ENCODE measurements at regions not wholly inside any gene's neighbourhood (a gene's known extent, or its start where the extent isn't known, plus 50 kb on each side); places are given as distances from the start of the nearest gene placed in this dataset.

DNA sequence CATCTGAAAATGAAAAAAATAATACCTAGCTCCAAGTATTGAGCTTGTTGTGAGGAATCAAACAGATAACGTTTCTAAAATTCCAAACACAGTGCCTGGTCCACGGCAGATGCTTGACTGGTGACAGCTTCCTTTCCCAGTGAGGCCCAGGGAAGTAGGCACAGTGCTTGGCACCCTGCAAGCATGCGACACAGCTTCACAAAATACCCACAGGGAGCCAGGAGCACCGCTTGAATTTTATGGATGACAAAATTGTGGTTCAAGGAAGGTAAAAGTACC lies 205.1 kb upstream of the TNP1 start:
- no peak for DNase-seq (ENCODE audit: low spot score)

- no peak for DNase-seq (ENCODE audit: low spot score)
These were observed 204.6 kb upstream of the TNP1 start for GRCh38 chr2:217064234-217065011.

DNA sequence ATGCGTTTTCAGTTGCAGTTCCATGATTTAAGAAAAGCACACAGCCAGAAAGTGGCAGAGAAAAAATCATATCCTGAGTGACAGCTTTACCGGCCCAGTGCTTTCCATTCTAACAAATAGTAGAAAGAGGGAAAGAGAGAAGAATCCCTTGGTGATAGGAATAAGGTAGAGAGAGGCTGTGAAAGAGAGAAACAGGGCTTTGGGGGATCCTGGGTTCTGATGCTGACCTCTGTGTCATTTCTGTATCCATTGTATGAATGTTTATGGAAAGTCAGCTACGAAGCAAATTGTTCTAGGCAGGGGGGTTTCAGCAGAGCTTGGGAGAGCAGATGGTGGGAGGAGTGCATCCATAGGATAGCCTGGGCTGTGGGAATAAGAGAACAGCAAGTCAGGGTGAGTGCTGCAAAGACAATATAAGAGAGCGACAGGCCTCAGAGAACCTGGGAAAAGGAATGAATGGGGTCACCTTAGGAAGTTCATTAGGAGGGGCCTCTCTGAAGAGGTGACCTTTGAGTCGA lies 203.4 kb upstream of the TNP1 start:
- no peak for DNase-seq (ENCODE audit: low spot score)

DNA sequence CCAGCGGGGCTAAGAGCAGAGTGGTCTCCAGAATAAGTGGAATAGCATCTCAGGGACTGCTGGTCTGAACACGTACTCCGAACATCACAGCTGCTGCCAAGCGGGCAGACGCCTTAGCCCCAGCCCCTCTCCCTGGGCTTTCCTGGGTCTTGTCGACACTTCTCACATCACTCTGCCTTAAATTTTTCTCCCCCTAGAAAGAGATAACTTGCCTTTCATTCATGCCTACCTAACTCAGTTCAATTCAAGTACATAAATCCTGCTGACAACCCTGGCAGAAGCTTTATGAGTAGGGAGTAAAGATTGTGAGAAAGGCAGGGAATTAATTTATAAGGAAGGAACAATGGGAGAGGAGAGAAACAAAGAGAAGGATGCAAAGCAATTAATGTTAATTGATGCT lies 202.9 kb upstream of the TNP1 start:
- no peak for DNase-seq (ENCODE audit: low spot score)

DNA sequence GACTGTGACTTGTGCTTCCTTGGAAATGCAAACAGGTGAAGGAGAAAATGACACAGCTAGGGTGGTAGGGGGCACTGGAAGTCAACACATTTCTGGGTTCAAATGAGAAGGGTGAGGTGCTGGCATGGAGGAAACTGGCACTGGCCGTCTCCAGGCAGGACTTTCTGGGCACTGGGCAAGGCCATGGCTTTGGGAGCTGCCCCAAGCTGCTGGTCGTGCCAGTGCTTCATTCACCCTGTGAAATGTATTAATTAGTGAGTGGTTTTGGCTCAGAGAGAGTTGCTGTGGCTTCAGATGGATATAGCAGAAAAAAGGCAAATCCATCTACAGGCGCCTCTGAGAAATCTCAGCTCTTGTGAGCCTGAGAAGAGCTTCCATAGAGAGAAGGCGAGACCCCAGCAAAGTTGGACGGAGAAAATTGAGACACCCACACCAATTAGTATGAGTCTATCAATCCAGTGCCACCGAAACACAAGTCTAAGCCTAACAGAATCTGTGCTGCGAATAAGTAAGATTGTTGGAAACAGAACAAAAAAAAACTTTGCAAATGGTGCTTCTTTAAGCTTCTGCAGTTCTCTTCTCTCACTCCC lies 202.1 kb upstream of the TNP1 start:
- DNase-seq (ENCODE audit: low spot score), result no peak

- DNase-seq (ENCODE audit: low spot score), result no peak
These were observed 201.2 kb upstream of the TNP1 start for GRCh38 chr2:217060951-217061547.

DNA sequence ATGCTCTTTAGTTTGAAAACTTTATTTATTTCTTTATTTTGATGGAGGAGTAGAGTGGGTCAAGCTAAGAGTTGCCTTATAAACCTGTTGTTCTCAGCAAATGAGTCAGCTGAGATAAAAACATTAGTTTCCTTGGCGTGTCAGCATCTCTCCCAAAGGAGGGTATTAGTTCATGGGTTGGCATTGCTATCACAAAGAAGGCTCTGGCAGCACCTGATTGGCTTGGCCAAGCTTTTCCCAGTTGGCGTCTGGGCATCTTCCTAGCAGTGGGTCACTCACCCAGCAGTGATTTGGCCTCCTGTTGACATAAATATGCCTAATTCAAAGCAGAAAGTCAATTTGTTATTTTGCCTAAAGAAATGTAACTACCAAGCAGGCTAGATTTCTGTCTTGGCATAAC lies 200.7 kb upstream of the TNP1 start:
- no peak for DNase-seq (ENCODE audit: low spot score)

DNA sequence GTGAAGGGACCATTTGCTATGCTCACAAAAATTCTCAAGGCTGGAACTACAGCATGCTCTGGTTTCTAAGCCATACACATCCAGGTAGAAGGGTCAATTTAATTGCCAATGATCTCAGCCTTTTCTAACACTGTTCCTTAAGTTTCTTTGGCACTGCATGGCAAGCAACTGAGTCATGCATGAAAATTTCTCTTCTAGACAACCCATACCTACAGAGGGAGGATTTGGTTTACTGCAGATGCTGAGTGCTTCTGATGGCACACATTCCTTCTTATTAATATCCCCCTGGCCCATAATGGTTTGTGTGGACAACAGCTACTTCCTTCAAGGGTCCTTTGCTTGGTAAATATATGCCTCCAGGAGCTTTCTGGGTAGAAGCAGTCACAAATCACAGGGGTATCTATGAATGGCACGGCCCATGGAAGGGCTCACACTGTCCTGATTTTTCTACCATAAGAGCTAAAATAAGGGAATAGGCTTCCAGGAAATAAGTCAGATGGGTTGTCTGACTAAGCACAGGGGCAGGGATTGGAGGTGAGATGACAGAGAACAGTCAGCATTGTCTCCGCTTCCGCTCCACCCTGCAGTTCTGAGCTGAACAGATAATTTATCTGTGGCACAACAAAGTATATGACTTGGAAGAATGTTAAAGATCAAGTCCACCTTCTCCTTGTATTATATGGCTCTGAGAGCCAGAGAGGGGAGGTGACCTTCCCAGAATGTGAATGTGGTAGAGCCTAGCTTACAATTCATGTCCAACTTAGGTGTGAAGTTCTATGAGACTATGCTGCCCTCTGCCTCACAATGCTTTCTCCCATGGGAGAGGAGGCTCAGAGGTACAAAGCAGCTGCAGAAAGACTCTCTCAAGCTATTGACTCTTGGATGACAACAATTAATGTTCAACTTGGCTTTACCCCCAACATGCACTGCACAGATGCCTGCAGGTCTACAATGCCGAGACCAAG lies 199.2 kb upstream of the TNP1 start:
- no peak for DNase-seq (ENCODE audit: low spot score)

DNA sequence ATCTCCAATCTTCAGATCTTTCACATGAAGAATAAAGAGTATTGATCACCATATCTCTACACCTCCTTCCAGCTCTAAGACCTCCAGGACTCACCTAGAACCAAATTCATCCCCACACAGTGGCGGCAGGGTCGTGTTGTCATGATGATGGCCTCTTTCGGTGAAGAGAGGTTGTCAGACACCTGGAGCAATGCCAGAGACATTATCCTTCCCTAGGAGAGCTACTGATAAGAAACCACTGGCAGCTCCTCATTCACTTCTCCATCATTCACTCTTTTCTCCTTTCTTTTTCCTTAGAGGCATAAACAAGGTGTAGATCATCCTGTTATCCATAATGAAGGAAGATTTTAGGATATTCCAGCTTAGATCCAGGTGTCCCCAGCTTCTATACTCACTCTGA lies 197.9 kb upstream of the TNP1 start:
- no peak for DNase-seq (ENCODE audit: low spot score)

DNA sequence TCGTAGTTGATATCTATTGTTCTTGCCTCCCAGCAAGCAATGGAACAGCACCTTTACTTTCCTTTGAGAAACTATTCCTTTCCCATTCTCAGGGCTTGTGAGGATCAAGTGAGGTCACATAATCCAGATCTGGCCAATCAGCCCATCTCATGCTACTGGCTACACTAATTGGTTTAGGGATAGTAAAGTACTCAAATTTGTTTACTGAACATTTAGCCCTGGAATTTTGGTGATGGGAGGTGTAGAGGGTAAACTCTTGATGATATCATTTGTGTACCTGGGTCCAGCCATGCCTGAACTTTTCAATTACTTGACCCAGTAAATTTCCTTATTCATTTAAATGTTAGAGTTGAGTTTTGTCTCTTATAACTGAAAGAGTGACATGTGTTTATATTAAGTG lies 195.8 kb upstream of the TNP1 start:
- no peak for DNase-seq (ENCODE audit: low spot score)

DNA sequence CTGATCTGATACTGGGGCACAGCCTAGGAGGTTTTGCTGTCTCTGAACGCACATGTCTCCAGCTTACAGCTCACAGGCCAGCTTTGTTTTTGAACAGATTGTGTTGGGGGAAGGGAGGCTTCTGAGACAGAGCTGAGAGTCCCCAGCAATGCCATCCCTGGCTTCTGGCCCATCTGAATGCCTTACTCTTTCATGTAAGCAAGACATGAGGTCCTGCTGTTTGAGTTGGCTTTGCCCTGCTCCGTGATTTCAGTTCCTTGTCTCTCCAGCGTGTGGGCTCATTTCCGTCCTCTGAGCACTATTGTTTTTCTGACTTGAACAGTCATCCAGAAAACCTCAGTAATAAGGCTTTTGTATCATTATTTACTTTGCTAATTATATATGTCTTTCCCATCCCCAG lies 194.9 kb upstream of the TNP1 start:
- no peak for DNase-seq (ENCODE audit: low spot score)

GRCh38 chr2:217052856-217053577 lies 193.2 kb upstream of the TNP1 start:
- no peak for DNase-seq (ENCODE audit: low spot score)

GRCh38 chr2:217051416-217051815 lies 191.6 kb upstream of the TNP1 start:
- DNase-seq (ENCODE audit: low spot score), result no peak

GRCh38 chr2:217049956-217050355 lies 190.1 kb upstream of the TNP1 start:
- DNase-seq (ENCODE audit: low spot score), result peak; percentile 60

DNA sequence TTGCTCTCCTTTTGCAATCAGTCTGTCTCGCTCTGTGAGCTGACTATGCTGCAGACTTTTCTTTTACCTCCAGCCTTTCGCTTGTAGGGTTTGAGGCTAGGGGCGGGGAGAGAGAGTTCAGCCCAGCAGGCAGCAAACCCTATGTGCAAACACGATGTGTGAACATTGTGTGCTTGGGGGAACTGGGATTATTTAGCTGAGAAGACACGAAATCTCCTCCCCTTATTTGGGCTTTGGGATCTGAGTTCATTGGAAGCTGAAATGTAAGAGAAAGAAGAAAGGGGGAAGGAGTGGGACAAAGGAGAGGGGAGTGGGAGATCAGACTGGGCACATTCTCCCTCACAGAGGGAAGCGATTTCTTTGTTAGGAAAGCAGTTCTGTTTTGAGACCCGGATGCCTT lies 189.6 kb upstream of the TNP1 start:
- no peak for DNase-seq (ENCODE audit: low spot score)

DNA sequence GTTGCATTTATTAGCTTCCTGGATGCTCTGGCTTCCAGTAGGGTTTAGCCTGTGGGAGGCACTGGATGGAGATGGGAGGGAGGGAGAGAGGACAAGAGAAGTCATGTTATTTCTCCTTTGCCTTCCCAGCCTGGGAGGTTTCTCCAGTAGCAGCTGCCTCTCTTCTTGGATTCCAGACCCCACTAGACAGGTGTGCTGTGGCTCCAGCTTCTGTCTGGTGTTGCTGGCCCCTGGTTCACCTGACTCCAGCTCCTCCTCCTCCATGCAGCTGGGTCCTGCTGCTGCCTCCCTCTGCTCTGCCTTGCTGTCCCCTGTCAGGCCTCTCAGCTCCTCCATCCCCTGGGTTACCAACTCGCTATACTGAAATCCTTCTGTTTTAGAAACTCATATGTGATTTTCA lies 188.9 kb upstream of the TNP1 start:
- DNase-seq (ENCODE audit: low spot score), result no peak

- DNase-seq (ENCODE audit: low spot score), result no peak
These were observed 187.8 kb upstream of the TNP1 start for GRCh38 chr2:217047631-217048030.

GRCh38 chr2:217047209-217047608 lies 187.3 kb upstream of the TNP1 start:
- no peak for DNase-seq (ENCODE audit: low spot score)

- no peak for DNase-seq (ENCODE audit: low spot score)
These were observed 186.0 kb upstream of the TNP1 start for GRCh38 chr2:217045700-217046475.

GRCh38 chr2:217040099-217040498 lies 180.2 kb upstream of the TNP1 start:
- no peak for DNase-seq (ENCODE audit: low spot score)

- DNase-seq (ENCODE audit: low spot score), result no peak
These were observed 178.1 kb upstream of the TNP1 start for GRCh38 chr2:217038001-217038400.

Measured in AG20443 (cell line).